DMS79 (cell line): ENCODE measurements at regions not wholly inside any gene's neighbourhood (a gene's known extent, or its start where the extent isn't known, plus 50 kb on each side); places are given as distances from the start of the nearest gene placed in this dataset.
"Not testable (repeated sequence)": the region's sequence is repeated elsewhere in the genome, so short reads cannot be mapped to it uniquely, and the experiment has no call there.

Experiments
- DNase-seq: peaks from one replicate; lab custom pipeline; 2025; lab: John Stamatoyannopoulos, UW

GRCh38 chr13:33550885-33551284 is 265.3 kb upstream of the STARD13 start:
- DNase-seq, result no peak

DNA sequence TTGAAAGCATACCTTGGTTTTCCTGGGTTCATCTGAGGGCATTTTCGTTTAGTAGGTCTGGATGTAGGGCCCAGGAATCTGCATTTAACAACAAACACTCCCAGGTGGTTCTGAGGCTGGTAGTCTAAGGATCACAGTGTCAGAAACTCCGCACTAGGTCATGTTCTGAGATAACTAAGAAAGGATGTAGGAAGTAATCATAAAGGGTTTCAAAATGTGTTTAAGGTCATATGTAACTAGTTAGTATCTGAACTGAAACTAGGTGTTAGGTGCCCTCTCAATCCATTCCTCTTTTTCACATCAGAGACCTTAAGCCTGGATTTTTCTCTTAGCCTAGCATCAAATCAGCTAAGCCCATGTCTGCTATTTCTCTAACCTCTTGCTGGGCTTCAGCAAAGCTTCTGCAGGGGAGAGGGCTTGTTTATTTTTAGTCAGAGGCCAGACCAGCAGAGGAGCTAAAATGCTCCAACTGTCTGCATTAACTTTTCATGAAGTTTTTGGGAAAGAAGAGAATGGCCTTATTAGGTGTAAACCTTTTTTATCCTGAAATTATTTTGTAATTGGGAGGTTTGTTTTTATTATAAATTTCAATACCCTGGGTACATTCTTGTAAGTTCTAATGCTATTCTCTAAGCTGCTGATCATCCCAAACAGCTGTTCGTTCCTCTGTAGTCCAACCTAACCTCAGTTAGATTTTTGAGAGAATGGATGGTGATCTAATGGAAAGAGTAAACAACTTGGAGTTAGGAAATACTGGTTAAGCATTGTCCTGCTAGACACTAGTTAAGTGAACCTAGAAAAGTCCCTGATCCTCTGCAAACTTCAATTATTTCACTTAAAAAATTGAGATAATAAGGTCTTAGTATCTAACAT is 262.8 kb upstream of the RFC3 start:
- DNase-seq, result no peak

DNA sequence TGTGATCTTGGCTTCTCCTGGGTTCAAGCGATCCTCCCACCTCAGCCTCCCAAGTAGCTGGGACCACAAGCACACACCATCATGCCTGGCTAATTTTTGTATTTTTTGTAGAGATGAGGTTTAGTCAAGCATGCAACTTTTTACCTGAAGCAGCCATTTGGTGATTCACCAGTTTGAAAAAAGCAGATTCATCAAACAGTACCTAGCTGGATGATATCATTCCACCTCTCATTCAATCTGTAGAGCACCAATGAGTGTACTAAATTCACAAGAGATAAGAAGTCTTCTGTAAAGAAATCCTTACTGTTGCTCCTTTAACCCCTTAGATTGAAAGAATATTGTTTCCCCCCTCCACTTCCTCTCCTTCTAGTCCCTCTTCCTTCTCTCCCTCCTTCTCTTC is 261.1 kb upstream of the RFC3 start:
- no peak for DNase-seq

DNA sequence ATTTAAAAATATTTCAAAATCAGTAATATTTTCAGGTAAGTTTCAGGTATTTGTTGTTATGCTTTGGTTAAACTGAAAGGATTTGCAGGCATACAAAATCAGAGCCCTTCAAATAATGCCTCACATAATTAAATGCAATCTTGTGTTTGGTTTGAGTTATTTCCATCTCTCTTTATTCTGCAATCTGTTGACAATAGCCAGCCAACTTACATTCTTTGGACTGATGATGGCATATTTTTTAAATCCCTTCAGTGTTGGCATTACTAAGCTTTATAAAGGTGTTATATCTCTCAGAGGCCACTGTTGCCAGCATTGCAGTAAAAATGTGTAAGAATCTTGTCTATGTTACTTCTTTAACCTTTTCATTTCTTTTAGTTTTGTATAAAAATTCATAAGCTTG is 257.2 kb upstream of the RFC3 start:
- DNase-seq, result no peak

DNA sequence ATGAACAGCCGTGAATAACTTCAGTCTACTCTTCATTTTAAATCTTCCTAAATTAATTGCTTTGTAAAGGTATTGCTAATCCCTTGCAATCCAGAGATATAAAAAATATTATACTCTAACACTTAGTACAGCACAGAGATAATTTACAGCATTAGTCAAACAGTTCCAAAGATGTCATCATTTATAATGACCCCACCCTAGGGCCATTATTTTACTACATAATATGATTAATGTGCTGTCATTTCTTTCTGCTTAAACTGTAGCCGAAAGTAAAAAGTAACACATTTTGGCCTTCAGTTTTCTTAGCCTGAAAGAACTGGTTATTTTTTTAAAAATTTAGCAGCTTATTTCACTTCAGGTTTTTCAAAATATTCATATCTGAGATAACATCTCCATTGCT is 256.3 kb upstream of the RFC3 start:
- DNase-seq, result no peak

DNA sequence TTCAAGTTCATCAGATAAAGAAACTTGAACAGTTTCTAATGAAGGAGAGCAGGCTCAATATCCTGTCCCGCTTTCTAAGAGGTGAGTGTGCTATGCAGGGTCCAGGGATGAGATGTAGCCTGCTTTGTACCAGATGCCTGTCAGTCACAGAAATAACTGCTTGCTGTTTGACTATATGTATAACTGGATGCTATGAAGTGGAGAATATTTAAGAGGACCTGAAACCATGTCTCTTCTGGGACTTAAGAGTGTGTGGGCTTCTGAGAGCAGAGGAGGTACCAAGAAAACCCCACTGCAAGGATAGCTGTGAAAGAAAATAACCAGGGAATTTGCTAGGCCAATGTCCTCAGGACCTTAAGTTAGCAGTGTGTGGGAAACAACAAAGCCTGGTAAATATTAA is 246.3 kb upstream of the RFC3 start:
- no peak for DNase-seq

DNA sequence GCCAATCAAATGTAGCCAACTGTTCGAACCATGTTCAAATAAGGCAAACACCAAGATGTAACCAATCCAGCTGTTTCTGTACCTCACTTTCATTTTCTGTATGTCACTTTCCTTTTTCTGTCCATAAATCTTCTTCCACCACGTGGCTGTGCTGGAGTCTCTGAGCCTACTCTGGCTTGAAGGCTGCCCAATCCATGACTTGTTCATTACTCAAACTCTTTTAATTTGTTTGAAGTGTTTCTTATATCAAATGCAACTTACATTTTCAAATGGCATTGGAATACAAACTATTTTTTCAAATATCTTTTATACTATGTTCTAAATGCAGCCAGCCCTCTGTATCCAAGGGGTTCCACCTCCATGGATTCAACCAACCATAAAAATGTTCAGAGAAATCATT is 245.6 kb upstream of the RFC3 start:
- DNase-seq, result not testable (repeated sequence)

DNA sequence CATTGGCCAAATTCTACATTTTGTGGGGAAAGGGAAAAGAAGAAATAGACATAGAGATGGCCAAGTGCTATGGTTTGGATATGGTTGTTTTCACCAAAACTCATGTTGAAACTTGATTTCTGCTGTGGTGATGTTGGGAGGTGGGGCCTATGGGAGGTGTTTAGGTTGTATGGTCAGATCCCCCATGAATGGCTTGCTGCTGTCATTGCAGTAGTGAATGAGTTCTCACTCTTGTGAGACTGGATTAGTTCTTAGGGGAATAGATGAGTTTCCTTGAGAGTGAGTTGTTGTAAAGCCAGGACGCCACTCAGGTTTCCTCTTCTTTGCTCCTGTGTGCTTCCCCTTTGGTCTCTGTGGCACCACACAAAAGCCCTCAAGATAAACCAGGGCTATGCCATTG is 242.6 kb upstream of the RFC3 start:
- DNase-seq, result no peak

DNA sequence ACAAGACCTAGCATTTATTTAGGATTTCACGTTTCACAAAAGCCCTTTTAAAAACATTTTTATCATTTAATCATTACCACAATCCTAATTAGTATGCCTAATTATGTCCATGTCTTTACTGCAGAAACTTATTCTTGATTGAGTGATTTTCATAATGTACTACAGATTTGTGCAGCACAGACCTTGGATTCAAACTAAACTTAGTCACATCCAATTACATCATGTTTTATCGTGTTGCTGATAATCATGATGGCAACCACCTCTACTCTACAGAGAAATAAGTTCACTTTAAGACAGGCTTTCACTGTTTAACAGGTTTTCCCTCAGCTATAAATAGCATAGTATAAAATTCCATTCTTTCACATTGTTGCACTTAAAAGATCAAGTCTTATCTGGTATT is 240.9 kb upstream of the RFC3 start:
- DNase-seq, result no peak

GRCh38 chr13:33578786-33579185 is 239.2 kb upstream of the RFC3 start:
- no peak for DNase-seq

GRCh38 chr13:33582121-33582520 is 235.8 kb upstream of the RFC3 start:
- no peak for DNase-seq

GRCh38 chr13:33583398-33583797 is 234.6 kb upstream of the RFC3 start:
- DNase-seq, result no peak

DNA sequence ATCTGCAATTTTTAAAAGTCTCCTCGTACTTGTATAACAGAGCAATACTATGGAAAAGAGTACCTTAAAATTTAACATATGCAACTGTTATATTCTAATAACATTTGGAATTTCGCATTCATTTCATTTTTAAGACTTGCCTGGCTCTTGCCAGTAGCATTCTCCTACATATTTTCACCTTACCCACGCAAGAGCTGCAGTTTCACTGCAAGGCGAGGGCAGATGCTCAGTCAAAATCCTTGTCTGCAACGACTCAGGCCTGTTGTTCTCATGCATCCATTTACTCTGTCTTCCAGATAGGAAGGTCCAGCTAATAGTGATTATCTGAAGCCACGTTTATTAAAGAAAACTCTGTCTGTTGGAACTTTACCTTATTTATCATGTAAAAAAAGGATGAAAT is 227.0 kb upstream of the RFC3 start:
- DNase-seq, result no peak

DNA sequence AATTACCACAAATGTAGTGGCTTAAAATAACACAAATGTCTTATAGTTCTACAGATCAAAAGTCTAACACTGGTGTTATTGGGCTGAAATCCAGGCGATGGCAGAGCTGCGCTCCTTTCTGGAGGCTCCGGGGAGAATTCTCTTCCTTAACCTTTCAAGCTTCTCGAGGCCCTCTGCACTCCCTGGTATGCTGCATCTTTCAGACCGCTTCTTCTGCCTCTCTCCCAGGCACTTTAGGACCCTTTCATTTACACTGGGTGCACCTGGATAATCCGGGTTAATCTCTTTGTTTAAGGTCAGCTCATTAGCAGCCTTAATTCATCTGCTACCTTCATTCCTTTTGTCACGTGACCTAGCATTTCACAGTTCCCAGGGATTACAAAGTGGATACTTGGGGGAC is 211.3 kb upstream of the RFC3 start:
- no peak for DNase-seq

DNA sequence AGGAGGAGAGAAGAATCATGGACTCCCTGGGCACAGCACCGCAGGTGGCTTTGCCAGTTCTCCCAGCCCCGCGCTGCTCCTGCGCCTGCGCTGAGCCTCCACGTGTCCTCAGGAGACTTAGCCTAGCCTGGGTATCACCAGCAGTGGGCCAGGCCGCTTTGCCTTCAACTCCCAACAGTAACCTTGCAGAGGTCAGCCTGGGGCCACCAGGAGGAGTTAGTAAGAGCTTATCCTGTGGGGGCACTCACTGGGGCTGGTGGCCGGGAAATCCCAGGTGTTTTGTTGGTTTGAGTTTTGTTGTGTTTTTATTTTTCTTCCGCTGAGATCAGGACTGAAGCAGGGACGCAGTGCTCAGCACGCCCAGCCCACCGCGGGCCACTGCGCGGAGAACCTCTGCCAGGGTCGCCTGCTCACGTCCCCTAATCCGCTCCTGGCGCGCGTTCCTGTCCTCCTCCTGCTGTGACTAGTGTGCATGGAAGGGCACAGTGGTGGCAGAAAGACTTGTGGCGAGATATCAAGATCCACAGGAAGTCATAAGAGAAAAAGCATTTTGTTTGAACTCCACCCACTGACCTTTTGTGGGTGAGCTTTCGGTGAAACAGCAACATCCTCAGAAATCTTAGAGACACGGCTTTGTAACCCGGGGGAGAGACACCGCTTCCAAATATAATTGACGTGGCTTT is 207.4 kb upstream of the RFC3 start:
- DNase-seq, result no peak

DNA sequence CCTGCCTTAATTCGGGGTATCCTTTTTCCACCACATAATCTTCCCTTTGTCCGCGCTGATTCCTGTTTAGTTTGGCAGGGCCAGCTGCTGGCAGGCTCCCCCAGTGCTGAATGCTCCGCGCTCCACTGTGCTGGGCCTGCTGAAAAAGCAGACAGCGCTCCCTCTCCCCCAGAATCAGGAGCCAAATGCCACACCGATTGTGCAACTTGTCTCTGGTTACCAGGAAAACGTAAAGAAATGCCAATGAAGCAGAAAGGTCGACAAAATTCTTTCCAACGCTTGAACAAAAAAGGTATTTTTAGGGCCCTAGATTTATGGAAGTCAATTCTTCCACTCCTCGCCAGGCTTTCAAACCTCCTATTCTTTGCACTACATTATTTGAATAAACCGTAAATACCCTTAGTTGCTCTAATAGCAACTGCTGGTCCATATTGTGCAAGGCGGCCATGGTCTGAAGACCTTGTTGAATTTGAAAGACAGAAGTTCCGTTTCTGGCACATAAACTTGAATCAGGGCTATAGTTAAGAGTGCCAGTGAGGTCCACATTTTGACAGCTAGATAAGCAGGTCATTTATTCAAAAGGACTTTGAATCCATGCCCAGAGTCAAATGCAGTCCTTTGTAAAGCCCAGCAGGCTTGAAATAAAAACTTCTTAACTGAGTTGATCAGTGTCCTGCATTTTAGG is 206.7 kb upstream of the RFC3 start:
- DNase-seq, result no peak

GRCh38 chr13:33612641-33613638 is 205.0 kb upstream of the RFC3 start:
- no peak for DNase-seq

DNA sequence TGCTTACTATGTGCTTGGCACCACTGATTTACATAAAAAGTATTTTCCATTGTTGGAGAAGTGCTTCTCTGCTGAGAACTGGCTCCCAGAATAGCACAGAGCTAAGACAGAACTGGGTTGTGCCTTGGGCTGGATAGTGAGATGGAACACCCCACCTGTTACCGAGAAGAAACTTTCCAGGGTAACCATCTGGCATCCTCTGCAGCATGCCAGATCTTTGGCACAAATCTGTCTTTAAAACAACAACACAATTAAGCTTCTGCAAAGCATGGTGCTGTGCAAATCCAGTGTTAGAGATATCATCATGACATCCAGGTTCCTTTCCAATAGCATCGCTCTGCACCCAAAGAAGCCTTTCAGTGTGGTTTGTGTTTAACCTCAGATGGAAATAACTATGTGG is 202.5 kb upstream of the RFC3 start:
- DNase-seq, result no peak

DNA sequence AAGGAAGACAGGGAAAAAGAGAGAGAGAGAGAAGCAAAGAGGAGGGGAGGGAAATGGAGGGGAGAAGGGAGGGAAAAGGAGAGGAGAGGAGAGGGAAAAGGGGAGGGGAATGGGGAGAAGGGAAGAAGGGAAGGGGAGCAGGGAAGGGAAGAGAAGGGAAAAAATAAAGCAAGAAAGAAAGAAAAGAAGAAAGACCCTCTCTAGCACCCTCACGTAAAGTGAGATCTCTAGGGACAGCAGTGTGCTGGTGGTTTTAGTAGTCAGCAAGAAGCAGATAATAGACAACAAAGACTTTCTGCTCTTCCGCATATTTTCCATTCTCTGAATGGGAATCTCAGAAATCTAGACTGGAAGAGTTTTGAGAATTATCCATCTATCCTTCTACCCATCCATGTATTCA is 201.8 kb upstream of the RFC3 start:
- no peak for DNase-seq

DNA sequence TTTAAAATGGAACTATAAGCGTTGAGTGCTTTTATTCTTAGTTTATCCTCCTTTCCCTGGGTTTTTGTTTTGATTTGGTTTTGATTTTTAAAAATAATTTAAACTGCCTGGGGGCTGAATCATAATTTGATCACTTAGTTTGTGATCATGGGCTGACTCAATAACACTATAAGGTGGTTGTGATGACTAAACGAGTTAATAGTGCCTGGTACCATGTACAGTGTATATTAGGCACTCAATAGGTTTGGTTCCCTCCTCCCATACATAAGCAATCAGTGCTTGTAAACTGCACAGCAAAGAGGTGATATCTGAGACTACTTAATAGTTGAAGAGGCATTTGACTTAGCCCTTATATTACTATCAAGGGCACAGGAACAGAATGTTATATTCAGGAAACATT is 200.9 kb upstream of the RFC3 start:
- no peak for DNase-seq

- DNase-seq, result no peak
These were observed 193.7 kb upstream of the RFC3 start for GRCh38 chr13:33624253-33624652.

- DNase-seq, result no peak
These were observed 193.2 kb upstream of the RFC3 start for GRCh38 chr13:33624740-33625139.
